GM23338 (cell line): ENCODE measurements at regions not wholly inside any gene's neighbourhood (a gene's known extent, or its start where the extent isn't known, plus 50 kb on each side); places are given as distances from the start of the nearest gene placed in this dataset.

Source experiments
- ATAC-seq: fragments of 200-7000 bp; cut with Tn5 transposase; 3 replicates; pipeline ENCODE4 v1.9.1; 2020
- DNase-seq: peaks from one replicate; pipeline ENCODE4 v3.0.0-alpha.2; 2015; ENCODE audit warnings: low spot score
- H2AFZ ChIP-seq: fragments of 200-600 bp; sonication (generic); 2 replicates; pipeline ENCODE4 v1.8.0; 2016; ENCODE audit warnings: antibody characterized with exemption, mild to moderate bottlenecking, moderate library complexity
- H3F3A ChIP-seq: fragments of 200-600 bp; sonication (generic); replicated peaks from 2 replicates; pipeline ENCODE4 v1.8.0; 2017; ENCODE audit warnings: antibody characterized with exemption, mixed run types, low read depth
- H3K27ac ChIP-seq: fragments of 200-600 bp; sonication (generic); 2 replicates; pipeline ENCODE4 v1.6.1; 2016; ENCODE audit warnings: low read depth
- H3K27me3 ChIP-seq: fragments of 200-600 bp; sonication (generic); 2 replicates; pipeline ENCODE4 v1.8.0; 2016; ENCODE audit warnings: mild to moderate bottlenecking, mixed run types, moderate library complexity; ENCODE audit not compliant: insufficient read depth
- H3K36me3 ChIP-seq: fragments of 200-600 bp; sonication (generic); 2 replicates; pipeline ENCODE4 v1.8.0; 2016; ENCODE audit warnings: mild to moderate bottlenecking; ENCODE audit not compliant: insufficient read depth
- H3K4me1 ChIP-seq: fragments of 200-600 bp; sonication (generic); 2 replicates; pipeline ENCODE4 v1.8.0; 2016; ENCODE audit warnings: mild to moderate bottlenecking, moderate library complexity; ENCODE audit not compliant: insufficient read depth
- H3K4me2 ChIP-seq: fragments of 200-600 bp; sonication (generic); 2 replicates; pipeline ENCODE4 v1.7.1; 2017; ENCODE audit warnings: mixed run types
- H3K4me3 ChIP-seq: fragments of 200-600 bp; sonication (generic); 2 replicates; pipeline ENCODE4 v1.6.1; 2016; ENCODE audit warnings: mixed run types
- H3K79me2 ChIP-seq: fragments of 200-600 bp; sonication (generic); replicated peaks from 2 replicates; pipeline ENCODE4 v1.8.0; 2017; ENCODE audit warnings: mild to moderate bottlenecking; ENCODE audit not compliant: insufficient read depth
- H3K9me2 ChIP-seq: fragments of 200-600 bp; sonication (generic); 2 replicates; pipeline ENCODE4 v1.8.0; 2017; ENCODE audit not compliant: insufficient read depth
- H4K20me1 ChIP-seq: fragments of 200-600 bp; sonication (generic); replicated peaks from 2 replicates; pipeline ENCODE4 v1.8.0; 2017; ENCODE audit warnings: mild to moderate bottlenecking; ENCODE audit not compliant: insufficient read depth
- H3K27ac Mint-ChIP-seq: 2 replicates; pipeline ENCODE4 v1.8.0; 2020; ENCODE audit warnings: inconsistent platforms, mild to moderate bottlenecking, moderate library complexity, mixed read lengths
- H3K27me3 Mint-ChIP-seq: 3 replicates; pipeline ENCODE4 v1.8.0; 2022; ENCODE audit warnings: low read depth, mild to moderate bottlenecking, moderate library complexity, mixed read lengths, inconsistent platforms; ENCODE audit not compliant: insufficient read depth, poor library complexity
- H3K36me3 Mint-ChIP-seq: 3 replicates; pipeline ENCODE4 v1.8.0; 2021; ENCODE audit warnings: low read depth, mild to moderate bottlenecking, inconsistent platforms, moderate library complexity, mixed read lengths
- H3K4me1 Mint-ChIP-seq: 3 replicates; pipeline ENCODE4 v1.8.0; 2020; ENCODE audit warnings: mild to moderate bottlenecking, inconsistent platforms, mixed read lengths
- H3K4me3 Mint-ChIP-seq: 3 replicates; pipeline ENCODE4 v1.8.0; 2021; ENCODE audit warnings: moderate library complexity, mild to moderate bottlenecking, inconsistent platforms, mixed read lengths
- H3K9me3 Mint-ChIP-seq: 3 replicates; pipeline ENCODE4 v1.8.0; 2020; ENCODE audit warnings: moderate library complexity, mild to moderate bottlenecking, inconsistent platforms, mixed read lengths
- CREB1 ChIP-seq: fragments of 250-450 bp; sonication (Bioruptor Pico); IDR thresholded peaks from 2 replicates; pipeline ENCODE4 v1.5.0; 2020; ENCODE audit warnings: low read depth, mild to moderate bottlenecking, moderate library complexity
- CTCF ChIP-seq, 2 experiments: fragments of 200-600 bp in 1 of 2; sonication (generic) in 1 of 2; conservative IDR thresholded peaks; 2 replicates each; pipeline versions ENCODE4 v1.5.1 to v1.6.1; 2016 to 2017; ENCODE audit warnings: antibody characterized with exemption in 2 of 2, low read depth in 2 of 2, mild to moderate bottlenecking in 2 of 2, moderate library complexity in 1 of 2
- ETS1 ChIP-seq: IDR thresholded peaks from 2 replicates; pipeline ENCODE4 v1.6.1; 2016; ENCODE audit warnings: antibody characterized with exemption
- EZH2 ChIP-seq: fragments of 200-600 bp; sonication (generic); IDR thresholded peaks from one replicate; pipeline ENCODE4 v1.8.0; 2017; ENCODE audit warnings: antibody characterized with exemption, mild to moderate bottlenecking, low read depth; ENCODE audit not compliant: unreplicated experiment
- JUNB ChIP-seq: IDR thresholded peaks from one replicate; pipeline ENCODE4 v1.6.1; 2016; ENCODE audit warnings: antibody characterized with exemption; ENCODE audit not compliant: unreplicated experiment
- POLR2AphosphoS5 ChIP-seq: IDR thresholded peaks from 2 replicates; pipeline ENCODE4 v1.6.1; 2016; ENCODE audit warnings: antibody characterized with exemption, low read depth
- STAT1 ChIP-seq: IDR thresholded peaks from one replicate; pipeline ENCODE4 v1.6.1; 2016; ENCODE audit warnings: antibody characterized with exemption; ENCODE audit not compliant: unreplicated experiment
- ZNF114 ChIP-seq: fragments of 250-450 bp; sonication (Bioruptor Pico); IDR thresholded peaks from 2 replicates; pipeline ENCODE4 v1.5.0; 2020; ENCODE audit warnings: mild to moderate bottlenecking, moderate library complexity
- ZNF331 ChIP-seq: fragments of 250-450 bp; sonication (Bioruptor Pico); IDR thresholded peaks from 2 replicates; pipeline ENCODE4 v1.5.0; 2020; ENCODE audit warnings: low read depth, mild to moderate bottlenecking, moderate library complexity
- ZNF462 ChIP-seq: fragments of 250-450 bp; sonication (Bioruptor Pico); IDR thresholded peaks from 2 replicates; pipeline ENCODE4 v1.5.0; 2020; ENCODE audit warnings: mild to moderate bottlenecking, moderate library complexity

GRCh38 chr1:244349581-244350001 is 102.1 kb downstream of the ADSS2 start:
- peaks cover 49% of the 10 kb centered on the region for H3K4me1 ChIP-seq
- peaks cover 6% of the 10 kb centered on the region; the same call in 1 of the 2 replicates for H3F3A ChIP-seq
- ATAC-seq (no peak), DNase-seq (no peak)
- H3K27ac Mint-ChIP-seq = no peak overlapping the region
- H3K9me3 Mint-ChIP-seq = no peaks in the 10 kb centered on the region
- TF ChIP-seq JUNB (no peak), ZNF462 (CRISPR knock-in tag) (no peak), STAT1 (no peak), POLR2AphosphoS5 (no peak), ZNF114 (no peak), EZH2 (no peak), CTCF (conservative IDR thresholded peaks at IDR 0.05; ENCODE audit: low read depth in 2 of 2) (no peak), CREB1 (CRISPR knock-in tag) (no peak), ETS1 (no peak), ZNF331 (no peak)
- no peak overlapping the region for H3K4me3 Mint-ChIP-seq
- H3K4me2 ChIP-seq = peak overlapping the region; percentile 54
- peak overlapping the region; percentile 63; the same call in 1 of the 2 replicates for H2AFZ ChIP-seq
- H3K36me3 Mint-ChIP-seq = no peaks in the 10 kb centered on the region; the same call in 2 of the 3 replicates
- H3K27me3 Mint-ChIP-seq = peaks cover 5% of the 10 kb centered on the region
- no peaks in the 10 kb centered on the region for H3K27me3 ChIP-seq
- no peak overlapping the region for H3K4me3 ChIP-seq
- peaks cover 47% of the 10 kb centered on the region for H3K4me1 Mint-ChIP-seq
- peak overlapping the region; percentile 70; the same call in 1 of the 2 replicates for H3K27ac ChIP-seq
- no peaks in the 10 kb centered on the region for H3K36me3 ChIP-seq
- no peaks in the 10 kb centered on the region for H4K20me1 ChIP-seq
- H3K9me2 ChIP-seq = 0 out of 2 replicates have a peak, but pooled peaks cover 5% of the 10 kb centered on the region
- no peaks in the 10 kb centered on the region for H3K79me2 ChIP-seq
